Caco-2 (cell line): ENCODE measurements at regions not wholly inside any gene's neighbourhood (a gene's known extent, or its start where the extent isn't known, plus 50 kb on each side); places are given as distances from the start of the nearest gene placed in this dataset.

Source experiments
- BruUV-seq: library from RNA; stranded (reverse); fragments of 400-500 nt; replicated peaks from 2 replicates; lab custom pipeline; 2021; lab: Mats Ljungman, UMichigan
- CTCF ChIA-PET: fragments of 300-600 bp; sonication (Branson Sonifier 250); formaldehyde crosslinking; loops from one replicate; lab custom pipeline; 2022; ENCODE audit warnings: antibody characterized with exemption; lab: Charles Lee
- POLR2A ChIA-PET: fragments of 300-600 bp; sonication (Branson Sonifier 250); formaldehyde crosslinking; loops from one replicate; lab custom pipeline; 2022; ENCODE audit warnings: antibody characterized with exemption; lab: Charles Lee
- DNase-seq, 2 experiments: peaks; one replicate each; pipeline versions ENCODE4 v3.0.0 to v3.0.0-alpha.2; 2020 to 2022
- H3K27me3 ChIP-seq: replicated peaks from 2 replicates; pipeline ENCODE4 v1.6.0; 2011; ENCODE audit warnings: low read length; ENCODE audit not compliant: control insufficient read depth, insufficient read depth
- H3K36me3 ChIP-seq: 2 replicates; pipeline ENCODE4 v1.5.1; 2011; ENCODE audit warnings: low read length; ENCODE audit not compliant: control insufficient read depth, insufficient read depth
- H3K4me1 ChIP-seq: fragments of 250-450 bp; sonication (Bioruptor Pico); 2 replicates; pipeline ENCODE4 v1.5.1; 2020; ENCODE audit warnings: mild to moderate bottlenecking
- H3K4me3 ChIP-seq: 2 replicates; pipeline ENCODE4 v1.5.1; 2011; ENCODE audit warnings: low read depth, mild to moderate bottlenecking, control low read depth, low read length
- H3K9me3 ChIP-seq: fragments of 250-450 bp; sonication (Bioruptor Pico); 2 replicates; pipeline ENCODE4 v1.5.1; 2020; ENCODE audit warnings: mild to moderate bottlenecking, moderate library complexity
- H3K27ac Mint-ChIP-seq: one replicate; pipeline ENCODE4 v1.8.0; 2022; ENCODE audit warnings: mixed read lengths; ENCODE audit not compliant: unreplicated experiment
- H3K27me3 Mint-ChIP-seq: one replicate; pipeline ENCODE4 v1.8.0; 2022; ENCODE audit warnings: mixed read lengths; ENCODE audit not compliant: insufficient read depth, unreplicated experiment
- H3K36me3 Mint-ChIP-seq: one replicate; pipeline ENCODE4 v1.8.0; 2022; ENCODE audit warnings: mild to moderate bottlenecking, mixed read lengths; ENCODE audit not compliant: insufficient read depth, unreplicated experiment
- H3K4me1 Mint-ChIP-seq: one replicate; pipeline ENCODE4 v1.8.0; 2022; ENCODE audit warnings: low read depth, mixed read lengths; ENCODE audit not compliant: unreplicated experiment
- H3K4me3 Mint-ChIP-seq: one replicate; pipeline ENCODE4 v1.8.0; 2022; ENCODE audit warnings: mild to moderate bottlenecking, moderate library complexity, mixed read lengths; ENCODE audit not compliant: unreplicated experiment
- H3K9me3 Mint-ChIP-seq: one replicate; pipeline ENCODE4 v1.8.0; 2022; ENCODE audit warnings: mixed read lengths; ENCODE audit not compliant: unreplicated experiment
- CTCF ChIP-seq, 2 experiments: fragments of 200-600 bp in 1 of 2; IDR thresholded peaks; 1 replicate in 1 of 2; 2 replicates in 1 of 2; pipeline versions ENCODE4 v1.5.1 to v1.8.0; 2011 to 2022; ENCODE audit warnings: antibody characterized with exemption in 1 of 2, control low read depth in 1 of 2, inconsistent platforms in 1 of 2, low read depth in 1 of 2, low read length in 1 of 2, mild to moderate bottlenecking in 1 of 2, moderate library complexity in 1 of 2; ENCODE audit not compliant: insufficient read depth in 1 of 2, severe bottlenecking in 1 of 2, unreplicated experiment in 1 of 2
- intact Hi-C: fragments of 100-400 bp; cut with micrococcal nuclease; formaldehyde crosslinking; loops from one replicate; pipeline ENCODE4 v1.10.0; 2022; ENCODE audit not compliant: unreplicated experiment

GRCh38 chr12:17591005-17591681 lies 498.9 kb downstream of the RERGL start:
- Mint-ChIP-seq H3K9me3 (no peaks in the 10 kb centered on the region), H3K4me1 (no peaks in the 10 kb centered on the region), H3K27ac (no peak overlapping the region), H3K36me3 (no peaks in the 10 kb centered on the region), H3K27me3 (peaks cover 5% of the 10 kb centered on the region), H3K4me3 (no peak overlapping the region)
- TF ChIP-seq CTCF (IDR thresholded peaks at IDR 0.05; ENCODE audit: insufficient read depth in 1 of 2, low read depth in 1 of 2, low read length in 1 of 2, severe bottlenecking in 1 of 2, unreplicated experiment in 1 of 2): no peak
- H3K4me3 ChIP-seq: no peak overlapping the region
- POLR2A ChIA-PET: no interaction called here
- no peaks in the 10 kb centered on the region for H3K27me3 ChIP-seq
- H3K36me3 ChIP-seq: no peaks in the 10 kb centered on the region
- intact Hi-C loops: no loop called here
- no peaks in the 10 kb centered on the region for H3K4me1 ChIP-seq
- no peak for DNase-seq
- no TSS peak for BruUV-seq
- CTCF ChIA-PET: no interaction called here
- no peaks in the 10 kb centered on the region for H3K9me3 ChIP-seq

- ChIA-PET CTCF (interaction anchor here (1.0 kb wide), 1 partner anchor 425 kb away, joined by 3 read pairs; no protein-coding TSS in a partner anchor), POLR2A (no interaction called here)
- no peaks in the 10 kb centered on the region for H3K4me1 ChIP-seq
- DNase-seq: peak; percentile 52 to 56
- BruUV-seq: no TSS peak
- H3K27me3 ChIP-seq: no peaks in the 10 kb centered on the region
- H3K36me3 Mint-ChIP-seq: no peaks in the 10 kb centered on the region
- H3K4me3 Mint-ChIP-seq: no peak overlapping the region
- no peak overlapping the region for H3K4me3 ChIP-seq
- H3K27ac Mint-ChIP-seq: no peak overlapping the region
- no peaks in the 10 kb centered on the region for H3K9me3 Mint-ChIP-seq
- H3K27me3 Mint-ChIP-seq: peaks cover 5% of the 10 kb centered on the region
- no peaks in the 10 kb centered on the region; the same call in 1 of the 2 replicates for H3K9me3 ChIP-seq
- TF ChIP-seq CTCF (IDR thresholded peaks at IDR 0.05; ENCODE audit: insufficient read depth in 1 of 2, low read depth in 1 of 2, low read length in 1 of 2, severe bottlenecking in 1 of 2, unreplicated experiment in 1 of 2): peak; percentile 77 to 81
- H3K4me1 Mint-ChIP-seq: no peaks in the 10 kb centered on the region
- intact Hi-C loops: loop anchor here (1.0 to 5.0 kb wide), 4 partner anchors 372 to 1202 kb away; no protein-coding TSS in a partner anchor
- no peaks in the 10 kb centered on the region for H3K36me3 ChIP-seq
These were observed 501.0 kb downstream of the RERGL start for GRCh38 chr12:17588968-17589367.

- CTCF ChIA-PET: no interaction called here
- H3K27ac Mint-ChIP-seq: no peak overlapping the region
These were observed 510.6 kb downstream of the RERGL start for GRCh38 chr12:17579205-17580026.

More at GRCh38 chr12:17579205-17580026, 510.6 kb downstream of the RERGL start:
- H3K4me1 Mint-ChIP-seq: no peaks in the 10 kb centered on the region
- POLR2A ChIA-PET: no interaction called here
- Histone ChIP-seq H3K36me3 (no peaks in the 10 kb centered on the region), H3K4me1 (no peaks in the 10 kb centered on the region), H3K4me3 (no peak overlapping the region), H3K27me3 (no peaks in the 10 kb centered on the region), H3K9me3 (no peaks in the 10 kb centered on the region)
- intact Hi-C loops: no loop called here
- no peaks in the 10 kb centered on the region for H3K27me3 Mint-ChIP-seq
- no peak for DNase-seq
- no peak for TF ChIP-seq CTCF (IDR thresholded peaks at IDR 0.05; ENCODE audit: insufficient read depth in 1 of 2, low read depth in 1 of 2, low read length in 1 of 2, severe bottlenecking in 1 of 2, unreplicated experiment in 1 of 2)
- H3K4me3 Mint-ChIP-seq: no peak overlapping the region
- H3K36me3 Mint-ChIP-seq: no peaks in the 10 kb centered on the region
- no peaks in the 10 kb centered on the region for H3K9me3 Mint-ChIP-seq
- BruUV-seq: no TSS peak
